HFF-Myc (cell line): ENCODE measurements at regions not wholly inside any gene's neighbourhood (a gene's known extent, or its start where the extent isn't known, plus 50 kb on each side); places are given as distances from the start of the nearest gene placed in this dataset.
"Not testable (repeated sequence)": the region's sequence is repeated elsewhere in the genome, so short reads cannot be mapped to it uniquely, and the experiment has no call there.

ENCODE experiments used
- DNase-seq: peaks from one replicate; pipeline ENCODE4 v3.0.0-alpha.2; 2011; ENCODE audit warnings: low read depth; ENCODE audit errors: extremely low read depth
- H3K4me3 ChIP-seq: replicated peaks from 2 replicates; pipeline ENCODE4 v1.5.1; 2011; ENCODE audit warnings: low read depth, mild to moderate bottlenecking, control low read depth, low read length
- CTCF ChIP-seq: IDR thresholded peaks from 2 replicates; pipeline ENCODE4 v1.5.1; 2012; ENCODE audit warnings: mild to moderate bottlenecking, low read depth, low read length, control low read depth; ENCODE audit errors: missing control alignments

- DNase-seq: no peak
- TF ChIP-seq CTCF: no peak
- no peak overlapping the region for H3K4me3 ChIP-seq
Observed at GRCh38 chr5:154603485-154603884, 125.5 kb upstream of the HAND1 start.

GRCh38 chr5:154603011-154603410 lies 125.0 kb upstream of the HAND1 start:
- no peak for TF ChIP-seq CTCF
- no peak for DNase-seq
- no peak overlapping the region for H3K4me3 ChIP-seq

GRCh38 chr5:154601014-154601413 lies 123.0 kb upstream of the HAND1 start:
- no peak for TF ChIP-seq CTCF
- DNase-seq: no peak

GRCh38 chr5:154598021-154598420 lies 120.0 kb upstream of the HAND1 start:
- DNase-seq: no peak
- no peak for TF ChIP-seq CTCF
- no peak overlapping the region for H3K4me3 ChIP-seq

More at GRCh38 chr5:154601014-154601413, 123.0 kb upstream of the HAND1 start:
- no peak overlapping the region for H3K4me3 ChIP-seq

GRCh38 chr5:154596844-154597243 lies 118.8 kb upstream of the HAND1 start:
- H3K4me3 ChIP-seq, DNase-seq: not testable (repeated sequence)

- no peak for DNase-seq
- TF ChIP-seq CTCF: no peak
- H3K4me3 ChIP-seq: no peak overlapping the region
Observed at GRCh38 chr5:154595662-154596061, 117.6 kb upstream of the HAND1 start.

- TF ChIP-seq CTCF: no peak
- no peak for DNase-seq
- H3K4me3 ChIP-seq: no peak overlapping the region
Observed at GRCh38 chr5:154593796-154594195, 115.8 kb upstream of the HAND1 start.
